NCI-H446 treated with DMSO at 0.1 percent for 48 hours (cell line): ENCODE measurements at regions not wholly inside any gene's neighbourhood (a gene's known extent, or its start where the extent isn't known, plus 50 kb on each side); places are given as distances from the start of the nearest gene placed in this dataset.
"Not testable (repeated sequence)": the region's sequence is repeated elsewhere in the genome, so short reads cannot be mapped to it uniquely, and the experiment has no call there.

ENCODE experiments used
- DNase-seq: peaks from one replicate; lab custom pipeline; 2025; lab: John Stamatoyannopoulos, UW

- DNase-seq: not testable (repeated sequence)
Observed at GRCh38 chr9:39463696-39464095, 108.2 kb downstream of the SPATA31A1 start.

GRCh38 chr9:39464122-39464777, 108.8 kb downstream of the SPATA31A1 start:
- peak; percentile 80 for DNase-seq

- not testable (repeated sequence) for DNase-seq
Observed at GRCh38 chr9:39474499-39474898, 119.0 kb downstream of the SPATA31A1 start.

- DNase-seq: not testable (repeated sequence)
Observed at GRCh38 chr9:39483073-39483472, 127.6 kb downstream of the SPATA31A1 start.

- DNase-seq: not testable (repeated sequence)
Observed at GRCh38 chr9:39483880-39484279, 128.4 kb downstream of the SPATA31A1 start.

GRCh38 chr9:39484292-39484691, 128.8 kb downstream of the SPATA31A1 start:
- DNase-seq: not testable (repeated sequence)

GRCh38 chr9:39487477-39487876, 132.0 kb downstream of the SPATA31A1 start:
- not testable (repeated sequence) for DNase-seq

- not testable (repeated sequence) for DNase-seq
Observed at GRCh38 chr9:39496248-39496647, 140.8 kb downstream of the SPATA31A1 start.

- not testable (repeated sequence) for DNase-seq
Observed at GRCh38 chr9:39503178-39503577, 147.7 kb downstream of the SPATA31A1 start.

GRCh38 chr9:39527387-39528029, 172.0 kb downstream of the SPATA31A1 start:
- not testable (repeated sequence) for DNase-seq

GRCh38 chr9:39532597-39532996, 177.1 kb downstream of the SPATA31A1 start:
- DNase-seq: not testable (repeated sequence)

- DNase-seq: not testable (repeated sequence)
Observed at GRCh38 chr9:39533001-39533762, 177.7 kb downstream of the SPATA31A1 start.

GRCh38 chr9:39533763-39534548, 178.5 kb downstream of the SPATA31A1 start:
- DNase-seq: not testable (repeated sequence)

GRCh38 chr9:39534897-39535296, 179.4 kb downstream of the SPATA31A1 start:
- not testable (repeated sequence) for DNase-seq

GRCh38 chr9:39542157-39542556, 186.7 kb downstream of the SPATA31A1 start:
- not testable (repeated sequence) for DNase-seq

GRCh38 chr9:39545079-39545478, 189.6 kb downstream of the SPATA31A1 start:
- DNase-seq: not testable (repeated sequence)

GRCh38 chr9:39550573-39550972, 195.1 kb downstream of the SPATA31A1 start:
- DNase-seq: not testable (repeated sequence)

GRCh38 chr9:39551544-39551943, 196.1 kb downstream of the SPATA31A1 start:
- not testable (repeated sequence) for DNase-seq

- not testable (repeated sequence) for DNase-seq
Observed at GRCh38 chr9:39552242-39552881, 196.9 kb downstream of the SPATA31A1 start.

GRCh38 chr9:39554352-39554751, 198.9 kb downstream of the SPATA31A1 start:
- DNase-seq: not testable (repeated sequence)

GRCh38 chr9:39559384-39559783, 203.9 kb downstream of the SPATA31A1 start:
- DNase-seq: not testable (repeated sequence)
